Stomach smooth muscle (tissue), 2 donors: ENCODE measurements at regions not wholly inside any gene's neighbourhood (a gene's known extent, or its start where the extent isn't known, plus 50 kb on each side); places are given as distances from the start of the nearest gene placed in this dataset.

Experiments
- H3K27ac ChIP-seq: one replicate; pipeline ENCODE4 v1.7.0; 2013; ENCODE audit warnings: mild to moderate bottlenecking, low read length, inconsistent platforms
- H3K27me3 ChIP-seq, 2 donors: one replicate each; pipeline ENCODE4 v1.7.0; 2013; ENCODE audit warnings: low read length in 2 of 2; ENCODE audit not compliant: insufficient read depth in 2 of 2, control insufficient read depth in 1 of 2
- H3K36me3 ChIP-seq, 2 donors: one replicate each; pipeline ENCODE4 v1.7.0; 2013; ENCODE audit warnings: low read length in 2 of 2; ENCODE audit not compliant: control insufficient read depth in 2 of 2, insufficient read depth in 2 of 2
- H3K4me1 ChIP-seq: one replicate; pipeline ENCODE4 v1.7.0; 2013; ENCODE audit warnings: low read length; ENCODE audit not compliant: control insufficient read depth, insufficient read depth
- H3K4me3 ChIP-seq, 2 donors: one replicate each; pipeline ENCODE4 v1.7.0; 2013; ENCODE audit warnings: low read length in 2 of 2
- H3K9ac ChIP-seq, 2 donors: one replicate each; pipeline ENCODE4 v1.7.0; 2013; ENCODE audit warnings: low read length in 2 of 2, mild to moderate bottlenecking in 1 of 2
- H3K9me3 ChIP-seq, 2 donors: one replicate each; pipeline ENCODE4 v1.7.0; 2013; ENCODE audit warnings: low read length in 2 of 2; ENCODE audit not compliant: control insufficient read depth in 2 of 2
- donor health status: healthy.
- donor health status: Pancreatic carcinoma.

DNA sequence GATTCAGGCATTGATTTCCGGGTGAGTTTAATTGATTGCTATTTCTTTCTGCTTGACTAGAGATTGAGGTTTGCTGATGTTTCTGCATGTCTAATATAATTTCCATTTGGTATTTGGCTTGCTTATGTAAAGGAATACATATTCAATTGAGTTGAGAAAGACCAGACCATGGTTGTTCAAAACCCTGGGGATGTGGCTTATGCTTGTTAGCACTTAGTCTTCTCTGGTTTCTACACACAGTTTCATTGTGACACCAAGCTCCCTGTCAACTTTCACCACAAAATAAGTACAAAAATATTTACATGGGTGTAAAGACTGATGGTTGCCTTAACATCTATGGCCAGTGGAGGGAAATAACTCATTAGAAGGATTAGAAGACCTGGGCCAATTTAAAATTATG lies 209.6 kb downstream of the CDH26 start:
- H3K9ac ChIP-seq: no peak overlapping the region
- no peaks in the 10 kb centered on the region for H3K4me1 ChIP-seq
- no peak overlapping the region for H3K27ac ChIP-seq
- H3K36me3 ChIP-seq: no peaks in the 10 kb centered on the region
- no peaks in the 10 kb centered on the region for H3K27me3 ChIP-seq
- no peaks in the 10 kb centered on the region for H3K9me3 ChIP-seq
- no peak overlapping the region for H3K4me3 ChIP-seq

DNA sequence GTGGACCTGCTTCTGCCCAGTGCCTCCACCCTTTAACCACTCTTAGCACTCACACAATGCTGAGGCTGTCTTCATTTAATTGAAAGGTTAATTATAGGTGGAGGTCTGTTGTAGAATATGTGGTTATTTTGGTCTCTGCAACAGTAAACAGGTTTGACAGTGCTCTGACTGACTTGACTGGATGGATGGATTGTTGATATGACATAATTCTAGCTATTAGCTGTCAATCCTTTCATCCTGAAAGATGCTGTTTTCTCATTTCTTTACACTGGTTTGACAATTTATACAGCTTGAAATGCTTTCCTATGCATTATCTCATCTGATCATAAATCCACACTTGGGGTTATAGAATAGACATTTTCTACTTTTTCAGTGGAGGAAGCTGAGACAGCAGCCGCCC lies 210.7 kb downstream of the CDH26 start:
- Histone ChIP-seq H3K36me3 (no peaks in the 10 kb centered on the region), H3K9ac (no peak overlapping the region), H3K27me3 (no peaks in the 10 kb centered on the region), H3K27ac (no peak overlapping the region), H3K4me3 (no peak overlapping the region), H3K4me1 (no peaks in the 10 kb centered on the region), H3K9me3 (no peaks in the 10 kb centered on the region)

- Histone ChIP-seq H3K9me3 (peaks cover 0 to 2% of the 10 kb centered on the region in 2 donors), H3K4me1 (no peaks in the 10 kb centered on the region), H3K36me3 (no peaks in the 10 kb centered on the region), H3K27me3 (no peaks in the 10 kb centered on the region), H3K9ac (no peak overlapping the region), H3K27ac (no peak overlapping the region), H3K4me3 (no peak overlapping the region)
Observed at GRCh38 chr20:60170116-60170515, 211.9 kb downstream of the CDH26 start.

GRCh38 chr20:60171313-60171712 lies 213.1 kb downstream of the CDH26 start:
- H3K9me3 ChIP-seq: peaks cover 0 to 2% of the 10 kb centered on the region in 2 donors

GRCh38 chr20:60171738-60172137 lies 213.5 kb downstream of the CDH26 start:
- Histone ChIP-seq H3K36me3 (no peaks in the 10 kb centered on the region), H3K27me3 (no peaks in the 10 kb centered on the region), H3K9me3 (peaks cover 0 to 2% of the 10 kb centered on the region in 2 donors), H3K27ac (no peak overlapping the region), H3K4me1 (no peaks in the 10 kb centered on the region), H3K4me3 (no peak overlapping the region), H3K9ac (no peak overlapping the region)

More at GRCh38 chr20:60171313-60171712, 213.1 kb downstream of the CDH26 start:
- H3K4me3 ChIP-seq: no peak overlapping the region
- H3K4me1 ChIP-seq: no peaks in the 10 kb centered on the region
- H3K36me3 ChIP-seq: no peaks in the 10 kb centered on the region
- H3K27ac ChIP-seq: no peak overlapping the region
- H3K9ac ChIP-seq: no peak overlapping the region
- H3K27me3 ChIP-seq: no peaks in the 10 kb centered on the region

DNA sequence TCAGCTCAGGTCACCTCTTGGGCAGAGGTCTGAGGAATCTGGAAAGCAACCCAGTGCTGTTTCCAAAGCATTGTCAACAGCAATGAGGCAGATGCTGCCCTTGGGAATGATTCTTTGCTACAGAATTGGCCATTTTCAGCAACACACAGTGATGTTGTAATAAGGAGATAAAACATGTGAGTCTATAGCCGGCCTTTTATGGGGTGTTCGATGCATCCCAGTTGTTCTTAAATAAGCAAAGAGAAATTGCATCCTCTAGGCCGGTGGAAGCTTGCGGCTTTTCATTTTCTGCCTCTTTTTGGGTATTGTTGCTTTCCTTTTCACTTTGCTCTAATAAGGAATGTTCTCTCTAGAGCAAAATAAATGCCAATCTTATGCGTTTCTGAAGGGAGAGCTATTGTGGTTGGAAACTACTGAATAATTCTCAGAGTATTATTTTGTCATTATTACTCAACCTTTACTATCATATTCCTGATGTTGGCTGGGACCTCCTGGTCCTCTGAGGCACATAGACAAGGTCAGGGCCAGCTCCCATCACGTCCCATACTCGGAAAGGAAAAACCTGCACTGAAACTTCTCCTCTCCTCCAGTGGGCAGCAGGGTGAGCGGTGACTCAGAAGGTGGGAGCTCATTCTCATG lies 214.2 kb downstream of the CDH26 start:
- H3K27ac ChIP-seq: no peak overlapping the region
- H3K9me3 ChIP-seq: peaks cover 0 to 2% of the 10 kb centered on the region in 2 donors
- H3K4me3 ChIP-seq: no peak overlapping the region
- H3K36me3 ChIP-seq: no peaks in the 10 kb centered on the region
- H3K4me1 ChIP-seq: no peaks in the 10 kb centered on the region
- no peaks in the 10 kb centered on the region for H3K27me3 ChIP-seq
- H3K9ac ChIP-seq: no peak overlapping the region

DNA sequence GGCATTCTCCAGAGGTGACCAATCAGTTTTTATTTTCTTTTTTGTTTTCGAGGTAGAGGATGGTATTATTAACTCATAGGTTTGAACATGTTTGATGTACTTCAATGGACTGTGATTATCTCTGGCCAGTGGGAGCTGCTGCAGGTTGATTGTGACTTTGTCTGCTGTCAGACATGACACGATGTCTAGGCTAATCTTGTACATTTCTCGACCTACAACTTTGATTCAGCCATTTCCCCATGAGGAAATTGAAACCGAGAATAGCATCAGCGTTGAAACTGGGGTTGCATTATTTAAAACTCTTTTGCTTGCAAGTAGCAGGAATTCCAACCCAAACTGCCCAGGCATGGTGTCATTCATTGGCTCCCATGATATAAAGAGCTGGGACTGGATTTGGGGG lies 218.9 kb downstream of the CDH26 start:
- Histone ChIP-seq H3K27ac (no peak overlapping the region), H3K27me3 (no peaks in the 10 kb centered on the region), H3K9ac (no peak overlapping the region), H3K36me3 (no peaks in the 10 kb centered on the region), H3K4me1 (no peaks in the 10 kb centered on the region), H3K4me3 (no peak overlapping the region), H3K9me3 (peaks cover 0 to 2% of the 10 kb centered on the region in 2 donors)

DNA sequence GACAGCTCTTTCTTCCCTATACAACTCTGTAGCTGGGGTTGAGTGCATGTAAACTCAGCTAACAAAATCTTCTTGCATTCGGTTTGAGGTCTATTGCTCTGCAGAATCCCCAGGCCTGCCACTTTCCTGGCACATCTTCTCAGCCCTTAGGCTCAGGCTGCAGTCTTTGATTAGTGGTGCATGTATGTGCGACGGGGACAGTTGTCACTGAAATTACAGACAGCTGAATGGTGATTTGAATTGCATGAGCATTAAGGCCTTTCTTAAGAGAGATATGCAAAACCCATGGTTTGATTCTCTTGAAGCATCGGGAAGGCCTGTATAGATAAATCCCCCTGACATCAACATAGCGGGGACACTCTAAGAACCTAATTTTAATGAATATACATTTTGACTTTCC lies 222.8 kb downstream of the CDH26 start:
- Histone ChIP-seq H3K27me3 (no peaks in the 10 kb centered on the region), H3K9me3 (peaks cover 0 to 5% of the 10 kb centered on the region in 2 donors), H3K4me3 (no peak overlapping the region), H3K9ac (no peak overlapping the region), H3K4me1 (no peaks in the 10 kb centered on the region), H3K27ac (no peak overlapping the region), H3K36me3 (no peaks in the 10 kb centered on the region)

- no peaks in the 10 kb centered on the region for H3K4me1 ChIP-seq
- peaks cover 0 to 5% of the 10 kb centered on the region in 2 donors for H3K9me3 ChIP-seq
- no peak overlapping the region for H3K9ac ChIP-seq
- H3K27me3 ChIP-seq: no peaks in the 10 kb centered on the region
- H3K4me3 ChIP-seq: no peak overlapping the region
- no peak overlapping the region for H3K27ac ChIP-seq
- no peaks in the 10 kb centered on the region for H3K36me3 ChIP-seq
Observed at GRCh38 chr20:60186412-60186811, 228.2 kb downstream of the CDH26 start.

- Histone ChIP-seq H3K4me1 (no peaks in the 10 kb centered on the region), H3K27me3 (no peaks in the 10 kb centered on the region), H3K9ac (no peak overlapping the region), H3K27ac (no peak overlapping the region), H3K9me3 (peaks cover 0 to 5% of the 10 kb centered on the region in 2 donors), H3K36me3 (no peaks in the 10 kb centered on the region), H3K4me3 (no peak overlapping the region)
Observed at GRCh38 chr20:60187683-60188082, 229.5 kb downstream of the CDH26 start.

DNA sequence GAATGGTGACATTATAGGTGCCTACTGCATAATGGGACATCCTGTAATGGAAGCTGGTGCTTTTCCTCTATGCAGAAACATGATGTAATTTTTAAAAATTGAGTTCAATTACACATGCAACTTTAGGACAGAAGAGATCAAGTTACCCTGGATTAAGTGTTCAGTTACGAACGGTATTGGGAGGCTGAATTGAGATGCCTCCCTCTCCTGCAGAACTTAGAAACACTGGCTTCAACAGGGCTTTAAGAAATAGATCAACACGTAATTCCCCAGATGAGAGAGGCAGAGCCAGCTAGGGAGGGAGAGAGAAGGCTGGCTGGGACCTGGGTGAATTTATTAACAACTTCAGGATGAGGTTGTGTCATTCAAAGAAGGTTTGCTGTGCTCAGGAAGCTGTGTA lies 232.8 kb downstream of the CDH26 start:
- H3K27me3 ChIP-seq: no peaks in the 10 kb centered on the region
- H3K9ac ChIP-seq: no peak overlapping the region
- H3K27ac ChIP-seq: no peak overlapping the region
- no peaks in the 10 kb centered on the region for H3K4me1 ChIP-seq
- peaks cover 0 to 3% of the 10 kb centered on the region in 2 donors for H3K9me3 ChIP-seq
- no peak overlapping the region for H3K4me3 ChIP-seq
- no peaks in the 10 kb centered on the region for H3K36me3 ChIP-seq
